ENCODE measurements at regions not wholly inside any gene's neighbourhood (a gene's known extent, or its start where the extent isn't known, plus 50 kb on each side); places are given as distances from the start of the nearest gene placed in this dataset.

DNA sequence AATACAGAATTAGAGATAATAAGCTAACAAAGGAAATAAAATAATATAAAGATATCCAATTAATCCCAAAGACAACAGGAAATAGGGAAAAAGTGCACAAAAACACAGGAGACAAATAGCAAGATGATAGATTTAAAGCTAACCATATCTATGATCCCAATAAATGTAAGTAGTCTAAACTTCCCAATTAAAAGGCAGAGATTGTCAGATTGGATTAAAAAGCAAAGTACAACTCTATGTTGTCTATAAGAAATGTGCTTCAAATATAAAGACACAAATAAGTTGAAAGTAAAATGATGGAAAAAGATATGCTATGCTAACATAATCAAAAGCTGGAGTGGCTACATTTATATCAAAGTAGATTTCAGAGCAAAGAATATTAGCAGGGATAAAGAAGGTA is 133.1 kb upstream of the ATP2B2 start:
- H3K36me3 ChIP-seq (ENCODE audit: control insufficient read depth in 2 of 2, extremely low read depth in 1 of 2, insufficient read depth in 2 of 2, low read length in 2 of 2), result no peaks in the 10 kb centered on the region
- H3K4me2 ChIP-seq (ENCODE audit: control insufficient read depth, extremely low read depth, insufficient read depth, low read depth, low read length), result no peak overlapping the region
- no peaks in the 10 kb centered on the region for H3K9me3 ChIP-seq (ENCODE audit: control insufficient read depth, low read depth, low read length)
- no peak overlapping the region for H3K27ac ChIP-seq (ENCODE audit: control insufficient read depth, insufficient read depth, low read length)
- H2AFZ ChIP-seq (ENCODE audit: control insufficient read depth, low read length), result no peak overlapping the region
- no peaks in the 10 kb centered on the region for H3K4me1 ChIP-seq (ENCODE audit: control insufficient read depth, extremely low read depth, insufficient read depth, low read length)
- H4K20me1 ChIP-seq (ENCODE audit: control insufficient read depth, extremely low read depth, insufficient read depth, low read length), result no peaks in the 10 kb centered on the region
- no peak for TF ChIP-seq CTCF (optimal IDR thresholded peaks at IDR 0.05 in 1 of 3, IDR thresholded peaks at IDR 0.05 in 1 of 3, conservative IDR thresholded peaks at IDR 0.05 in 1 of 3; ENCODE audit: extremely low read depth in 1 of 3, insufficient read depth in 2 of 3, low read length in 3 of 3)
- no peak for TF ChIP-seq EZH2 (IDR thresholded peaks at IDR 0.05; ENCODE audit: low read length)
- no peaks in the 10 kb centered on the region for H3K9me1 ChIP-seq (ENCODE audit: control insufficient read depth, extremely low read depth, insufficient read depth, low read length)
- dilution Hi-C loops (cut with MboI; ENCODE audit: extremely low pct_ligation_motif_present, low sequenced_read_pairs), result no loop called here
- DNase-seq (ENCODE audit: low read depth, low spot score), result no peak
- H3K27me3 ChIP-seq (ENCODE audit: control insufficient read depth, extremely low read depth, insufficient read depth, low read length), result peaks cover 13% of the 10 kb centered on the region
- H3K4me3 ChIP-seq (ENCODE audit: control insufficient read depth in 2 of 3, extremely low read depth in 1 of 3, insufficient read depth in 2 of 3, low read depth in 1 of 3, low read length in 3 of 3), result no peak overlapping the region
- H3K79me2 ChIP-seq (ENCODE audit: control insufficient read depth, insufficient read depth, low read length), result no peaks in the 10 kb centered on the region
- FAIRE-seq, result no peak
- no peak overlapping the region for H3K9ac ChIP-seq (ENCODE audit: control insufficient read depth, extremely low read depth, insufficient read depth, low read length)

DNA sequence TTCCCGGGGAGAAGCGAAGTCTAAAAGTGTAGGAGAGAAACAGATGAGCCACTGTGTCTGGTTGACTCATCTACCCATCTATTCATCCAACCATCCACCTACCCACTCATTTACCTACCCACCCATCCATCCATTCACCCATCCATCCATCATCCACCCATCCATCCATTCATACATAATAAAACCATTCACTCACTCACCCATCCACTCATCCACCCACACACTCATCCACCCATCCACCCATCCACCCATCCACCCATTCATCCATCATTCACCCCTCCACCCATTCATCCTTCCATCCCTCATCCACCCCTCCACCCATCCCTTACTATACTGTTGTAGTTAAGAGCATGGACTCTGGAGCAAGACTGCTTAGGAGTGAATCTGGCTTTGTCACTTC is 136.4 kb upstream of the ATP2B2 start:
- TF ChIP-seq EZH2 (IDR thresholded peaks at IDR 0.05; ENCODE audit: low read length) (no peak), CTCF (optimal IDR thresholded peaks at IDR 0.05 in 1 of 3, IDR thresholded peaks at IDR 0.05 in 1 of 3, conservative IDR thresholded peaks at IDR 0.05 in 1 of 3; ENCODE audit: extremely low read depth in 1 of 3, insufficient read depth in 2 of 3, low read length in 3 of 3) (no peak)
- H3K27me3 ChIP-seq (ENCODE audit: control insufficient read depth, extremely low read depth, insufficient read depth, low read length), result no peaks in the 10 kb centered on the region
- H3K4me3 ChIP-seq (ENCODE audit: control insufficient read depth in 2 of 3, extremely low read depth in 1 of 3, insufficient read depth in 2 of 3, low read depth in 1 of 3, low read length in 3 of 3), result no peak overlapping the region
- no peaks in the 10 kb centered on the region for H3K9me1 ChIP-seq (ENCODE audit: control insufficient read depth, extremely low read depth, insufficient read depth, low read length)
- H4K20me1 ChIP-seq (ENCODE audit: control insufficient read depth, extremely low read depth, insufficient read depth, low read length), result no peaks in the 10 kb centered on the region
- no peaks in the 10 kb centered on the region for H3K4me1 ChIP-seq (ENCODE audit: control insufficient read depth, extremely low read depth, insufficient read depth, low read length)
- no peak overlapping the region for H3K4me2 ChIP-seq (ENCODE audit: control insufficient read depth, extremely low read depth, insufficient read depth, low read depth, low read length)
- H3K79me2 ChIP-seq (ENCODE audit: control insufficient read depth, insufficient read depth, low read length), result no peaks in the 10 kb centered on the region
- DNase-seq (ENCODE audit: low read depth, low spot score) (no peak), FAIRE-seq (no peak)
- dilution Hi-C loops (cut with MboI; ENCODE audit: extremely low pct_ligation_motif_present, low sequenced_read_pairs), result no loop called here
- H3K9ac ChIP-seq (ENCODE audit: control insufficient read depth, extremely low read depth, insufficient read depth, low read length), result no peak overlapping the region
- H2AFZ ChIP-seq (ENCODE audit: control insufficient read depth, low read length), result no peak overlapping the region
- no peaks in the 10 kb centered on the region for H3K36me3 ChIP-seq (ENCODE audit: control insufficient read depth in 2 of 2, extremely low read depth in 1 of 2, insufficient read depth in 2 of 2, low read length in 2 of 2)
- no peak overlapping the region for H3K27ac ChIP-seq (ENCODE audit: control insufficient read depth, insufficient read depth, low read length)
- H3K9me3 ChIP-seq (ENCODE audit: control insufficient read depth, low read depth, low read length), result no peaks in the 10 kb centered on the region

All from keratinocyte (primary cell).